Peyer's patch (tissue), 4 donors: ENCODE measurements at regions not wholly inside any gene's neighbourhood (a gene's known extent, or its start where the extent isn't known, plus 50 kb on each side); places are given as distances from the start of the nearest gene placed in this dataset.
"Not testable (repeated sequence)": the region's sequence is repeated elsewhere in the genome, so short reads cannot be mapped to it uniquely, and the experiment has no call there.

Experiments
- DNase-seq, 3 donors: peaks; one replicate each; pipeline ENCODE4 v3.0.0-alpha.2; 2017 to 2019
- H3K27ac ChIP-seq, 4 donors: fragments of 200-600 bp; sonication (generic); one replicate each; pipeline ENCODE4 v1.5.1; 2016 to 2019
- H3K27me3 ChIP-seq, 2 donors: fragments of 200-600 bp; sonication (generic); one replicate each; pipeline ENCODE4 v1.5.1; 2019
- H3K36me3 ChIP-seq, 3 donors: fragments of 200-600 bp; sonication (generic); one replicate each; pipeline ENCODE4 v1.5.1; 2016 to 2019
- H3K4me1 ChIP-seq, 4 donors: fragments of 200-600 bp; sonication (generic); one replicate each; pipeline ENCODE4 v1.5.1; 2016 to 2019
- H3K4me3 ChIP-seq, 4 donors: fragments of 200-600 bp; sonication (generic); 1 replicate in 3 of 4; 2 replicates in 1 of 4; pipeline ENCODE4 v1.5.1; 2016 to 2019; ENCODE audit warnings: mild to moderate bottlenecking in 1 of 4
- H3K9me3 ChIP-seq, 4 donors: fragments of 200-600 bp; sonication (generic); one replicate each; pipeline ENCODE4 v1.5.1; 2016 to 2019; ENCODE audit warnings: mild to moderate bottlenecking in 1 of 4
- POLR2A ChIP-seq, 2 donors: fragments of 450-650 bp; IDR thresholded peaks; one replicate each; pipeline ENCODE4 v1.5.1; 2017; ENCODE audit warnings: antibody characterized with exemption in 2 of 2, mild to moderate bottlenecking in 2 of 2, moderate library complexity in 2 of 2
- TF ChIP-seq, protein P1 (sequence below), 6 experiments: fragments of 450-650 bp in 4 of 6; fragments of 200-600 bp in 2 of 6; sonication (generic) in 1 of 6; IDR thresholded peaks; one replicate each; pipeline ENCODE4 v1.5.1; 2017 to 2019; ENCODE audit warnings: antibody characterized with exemption in 6 of 6, mild to moderate bottlenecking in 3 of 6, moderate library complexity in 1 of 6

DNA sequence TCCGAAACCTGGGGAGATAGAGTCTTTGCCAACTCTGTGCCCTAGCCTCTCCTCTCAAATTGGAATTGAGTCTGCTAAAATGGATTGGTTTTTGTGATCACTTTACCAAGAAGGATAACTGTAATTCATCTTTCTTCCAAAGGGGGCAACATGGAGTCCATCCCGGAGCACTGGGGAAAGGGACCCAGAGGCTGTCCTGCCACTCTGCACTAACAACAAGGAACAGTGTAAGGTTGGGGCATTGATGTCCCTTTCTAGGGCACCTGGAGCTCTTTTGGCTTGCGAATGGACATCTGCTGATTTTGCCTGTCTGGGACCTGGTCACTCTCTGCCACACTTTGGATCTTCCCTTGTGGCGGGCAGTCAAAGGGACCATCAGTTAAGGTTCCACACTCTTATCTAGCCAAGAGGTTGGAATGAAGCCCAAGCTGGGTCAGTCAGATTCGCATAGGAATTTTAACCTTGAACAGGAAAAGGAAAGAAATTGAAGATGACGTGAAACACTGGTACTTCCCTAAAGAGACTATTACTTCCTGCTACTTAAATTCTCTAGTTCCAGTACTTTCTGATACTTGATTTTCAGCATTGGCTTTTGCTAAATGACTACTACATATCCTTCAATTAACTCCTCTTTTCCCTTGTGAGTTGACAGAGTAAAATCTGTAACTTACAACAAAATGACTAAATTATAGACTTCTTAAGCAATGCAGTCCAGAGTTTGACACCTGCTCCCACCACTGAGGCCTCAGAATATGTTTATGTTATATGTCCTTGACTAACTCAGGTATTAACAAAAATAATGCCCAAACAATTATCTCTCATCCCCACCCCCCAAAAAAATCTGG, 64.7 kb upstream of the KLF7 start:
- Histone ChIP-seq H3K4me1 (peaks cover 0 to 3% (median 0%) of the 10 kb centered on the region in 4 donors), H3K27me3 (no peaks in the 10 kb centered on the region), H3K27ac (no peak overlapping the region), H3K4me3 (no peak overlapping the region), H3K9me3 (no peaks in the 10 kb centered on the region), H3K36me3 (no peaks in the 10 kb centered on the region)
- no peak for DNase-seq
- no peak for TF ChIP-seq POLR2A (IDR thresholded peaks at IDR 0.05)
- TF ChIP-seq, protein P1, sequence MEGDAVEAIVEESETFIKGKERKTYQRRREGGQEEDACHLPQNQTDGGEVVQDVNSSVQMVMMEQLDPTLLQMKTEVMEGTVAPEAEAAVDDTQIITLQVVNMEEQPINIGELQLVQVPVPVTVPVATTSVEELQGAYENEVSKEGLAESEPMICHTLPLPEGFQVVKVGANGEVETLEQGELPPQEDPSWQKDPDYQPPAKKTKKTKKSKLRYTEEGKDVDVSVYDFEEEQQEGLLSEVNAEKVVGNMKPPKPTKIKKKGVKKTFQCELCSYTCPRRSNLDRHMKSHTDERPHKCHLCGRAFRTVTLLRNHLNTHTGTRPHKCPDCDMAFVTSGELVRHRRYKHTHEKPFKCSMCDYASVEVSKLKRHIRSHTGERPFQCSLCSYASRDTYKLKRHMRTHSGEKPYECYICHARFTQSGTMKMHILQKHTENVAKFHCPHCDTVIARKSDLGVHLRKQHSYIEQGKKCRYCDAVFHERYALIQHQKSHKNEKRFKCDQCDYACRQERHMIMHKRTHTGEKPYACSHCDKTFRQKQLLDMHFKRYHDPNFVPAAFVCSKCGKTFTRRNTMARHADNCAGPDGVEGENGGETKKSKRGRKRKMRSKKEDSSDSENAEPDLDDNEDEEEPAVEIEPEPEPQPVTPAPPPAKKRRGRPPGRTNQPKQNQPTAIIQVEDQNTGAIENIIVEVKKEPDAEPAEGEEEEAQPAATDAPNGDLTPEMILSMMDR (IDR thresholded peaks at IDR 0.05): peak in 4 of 6 experiments; percentile 30 to 50 (median 36)

DNA sequence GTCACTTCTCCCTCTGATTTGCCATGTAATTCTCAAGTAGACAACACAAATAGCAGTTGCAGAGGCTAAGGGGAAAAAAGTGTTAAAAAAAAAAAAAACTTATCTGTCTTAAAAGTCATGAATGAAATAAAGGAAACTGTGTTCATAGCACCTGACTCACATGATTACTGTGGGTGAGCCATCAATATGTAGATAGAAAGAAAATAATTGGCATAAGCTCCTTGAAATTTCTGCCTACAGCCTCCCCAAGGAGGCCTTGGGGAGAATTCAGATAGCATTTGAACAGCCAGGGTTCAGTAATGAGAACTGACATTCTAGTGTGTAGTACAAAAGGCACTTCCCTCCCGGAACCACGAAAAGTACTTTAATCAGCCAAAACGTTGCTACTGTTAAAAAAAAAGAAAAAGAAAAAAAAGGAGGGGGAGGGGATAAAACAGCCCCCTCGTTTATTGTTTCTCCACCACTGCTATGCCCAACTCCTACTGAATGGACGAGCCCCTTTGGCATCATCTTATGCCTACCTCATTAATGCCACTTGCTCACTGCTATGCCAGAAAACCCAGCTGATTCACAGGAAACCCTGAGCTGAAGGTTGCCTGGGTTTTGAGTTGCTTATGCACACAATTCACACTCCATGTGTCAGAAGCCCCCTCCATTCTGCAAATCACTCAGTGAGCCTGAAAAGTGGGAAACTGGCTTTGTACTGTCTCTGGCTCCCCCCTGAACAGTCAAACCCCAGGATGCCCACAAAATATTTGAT, 65.5 kb upstream of the KLF7 start:
- no peak for DNase-seq
- H3K4me3 ChIP-seq: no peak overlapping the region
- no peak for TF ChIP-seq POLR2A (IDR thresholded peaks at IDR 0.05)
- TF ChIP-seq, protein P1 (IDR thresholded peaks at IDR 0.05): no peak
- no peaks in the 10 kb centered on the region for H3K27me3 ChIP-seq
- no peaks in the 10 kb centered on the region for H3K36me3 ChIP-seq
- no peak overlapping the region for H3K27ac ChIP-seq
- H3K4me1 ChIP-seq: peaks cover 0 to 3% (median 0%) of the 10 kb centered on the region in 4 donors
- H3K9me3 ChIP-seq: no peaks in the 10 kb centered on the region

DNA sequence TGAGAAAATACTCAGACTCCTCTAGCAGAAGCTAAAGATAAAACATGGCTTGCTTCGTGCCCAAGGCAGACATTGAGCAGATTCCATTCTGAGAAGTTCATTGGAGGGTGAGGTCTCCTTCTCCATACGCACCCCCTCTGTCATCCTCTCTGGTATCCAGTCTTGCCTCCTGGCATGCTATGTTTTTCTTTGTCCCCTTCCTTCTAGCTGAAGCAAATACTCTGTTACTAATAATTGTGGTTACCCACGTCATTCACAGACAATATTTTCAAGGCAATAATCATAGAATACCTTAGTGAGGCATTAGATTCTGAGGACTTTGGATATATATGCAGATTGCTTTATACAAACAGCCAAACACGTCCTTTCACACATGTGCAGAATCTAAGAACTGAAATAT, 66.2 kb upstream of the KLF7 start:
- no peaks in the 10 kb centered on the region for H3K36me3 ChIP-seq
- H3K27me3 ChIP-seq: no peaks in the 10 kb centered on the region
- peaks cover 0 to 3% (median 0%) of the 10 kb centered on the region in 4 donors for H3K4me1 ChIP-seq
- no peaks in the 10 kb centered on the region for H3K9me3 ChIP-seq
- H3K4me3 ChIP-seq: no peak overlapping the region
- H3K27ac ChIP-seq: no peak overlapping the region
- DNase-seq: no peak
- no peak for TF ChIP-seq POLR2A (IDR thresholded peaks at IDR 0.05)
- TF ChIP-seq, protein P1 (IDR thresholded peaks at IDR 0.05): no peak

DNA sequence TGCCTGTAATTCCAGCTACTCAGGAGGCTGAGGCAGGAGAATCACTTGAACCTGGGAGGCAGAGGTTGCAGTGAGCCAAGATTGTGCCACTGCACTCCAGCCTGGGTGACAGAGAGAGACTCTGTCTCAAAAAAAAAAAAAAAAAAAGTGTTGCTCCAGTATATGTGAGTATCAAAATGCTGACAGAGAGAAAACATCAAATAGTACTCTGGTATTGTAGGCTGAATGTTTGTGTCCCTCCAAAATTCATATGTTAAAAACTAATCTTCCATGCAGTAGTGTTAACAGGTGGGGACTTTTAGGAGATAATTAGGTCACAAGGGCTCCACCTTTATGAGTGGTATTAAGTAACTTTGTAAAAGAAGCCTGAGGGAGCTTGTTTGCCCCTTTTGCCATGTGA, 67.4 kb upstream of the KLF7 start:
- not testable (repeated sequence) for H3K27me3 ChIP-seq, DNase-seq

DNA sequence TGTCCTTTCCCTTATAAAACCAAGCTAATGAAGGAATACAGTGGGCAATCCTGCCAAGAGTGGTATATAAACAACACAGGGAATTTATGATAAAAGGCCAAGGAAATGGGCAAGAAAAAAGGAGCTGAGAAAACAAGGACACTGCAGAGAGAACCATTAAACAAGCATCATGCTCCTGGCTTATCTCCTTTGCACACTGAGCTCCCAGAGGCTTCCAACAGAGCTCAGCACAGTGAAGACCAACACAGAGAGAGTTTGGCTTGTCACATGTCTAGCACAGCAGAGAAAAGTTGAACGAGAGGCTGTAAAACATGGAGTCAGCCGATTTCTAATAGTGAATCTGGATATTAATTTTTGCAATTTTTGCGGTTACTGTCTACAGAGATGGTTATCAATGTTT, 68.0 kb upstream of the KLF7 start:
- H3K36me3 ChIP-seq: no peaks in the 10 kb centered on the region
- no peaks in the 10 kb centered on the region for H3K4me1 ChIP-seq
- TF ChIP-seq, protein P1 (IDR thresholded peaks at IDR 0.05): no peak
- TF ChIP-seq POLR2A (IDR thresholded peaks at IDR 0.05): no peak
- no peak overlapping the region for H3K27ac ChIP-seq
- H3K27me3 ChIP-seq: no peaks in the 10 kb centered on the region
- no peaks in the 10 kb centered on the region for H3K9me3 ChIP-seq
- no peak overlapping the region for H3K4me3 ChIP-seq
- no peak for DNase-seq

More for the DNA sequence above, 67.4 kb upstream of the KLF7 start:
- not testable (repeated sequence) for H3K4me3 ChIP-seq, H3K9me3 ChIP-seq, H3K36me3 ChIP-seq, H3K4me1 ChIP-seq, H3K27ac ChIP-seq

DNA sequence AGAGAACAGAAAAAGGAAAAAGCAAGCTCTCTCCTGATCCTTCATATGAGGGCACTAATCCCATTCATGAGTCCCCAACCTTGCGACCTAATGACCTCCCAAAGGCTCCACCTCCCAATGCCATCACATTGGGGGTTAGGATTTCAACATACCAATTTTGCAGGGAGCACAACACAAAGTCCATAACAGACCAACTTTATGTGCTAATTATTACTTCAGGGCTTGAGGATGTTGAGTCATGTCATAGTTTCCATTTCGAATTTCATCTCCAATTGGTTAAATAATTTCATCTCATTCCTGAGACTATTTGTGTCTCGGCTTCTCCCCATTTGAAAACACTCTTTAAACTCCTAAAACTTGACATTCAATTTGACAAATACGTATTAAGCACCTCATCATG, 69.9 kb upstream of the KLF7 start:
- H3K9me3 ChIP-seq: no peaks in the 10 kb centered on the region
- H3K27me3 ChIP-seq: no peaks in the 10 kb centered on the region
- no peaks in the 10 kb centered on the region for H3K4me1 ChIP-seq
- H3K4me3 ChIP-seq: no peak overlapping the region
- TF ChIP-seq, protein P1 (IDR thresholded peaks at IDR 0.05): no peak
- no peak for TF ChIP-seq POLR2A (IDR thresholded peaks at IDR 0.05)
- no peaks in the 10 kb centered on the region for H3K36me3 ChIP-seq
- H3K27ac ChIP-seq: no peak overlapping the region
- DNase-seq: no peak
